K562 (cell line): ENCODE measurements at regions not wholly inside any gene's neighbourhood (a gene's known extent, or its start where the extent isn't known, plus 50 kb on each side); places are given as distances from the start of the nearest gene placed in this dataset.

Experiments
- ATAC-seq: fragments of 200-7000 bp; cut with Tn5 transposase; 3 replicates; pipeline ENCODE4 v1.9.1; 2020; ENCODE audit warnings: moderate library complexity
- BruUV-seq: library from RNA; stranded (reverse); fragments of 400-500 nt; replicated peaks from 2 replicates; lab custom pipeline; 2021; lab: Mats Ljungman, UMichigan
- CTCF ChIA-PET: fragments of 300-600 bp; formaldehyde crosslinking; extraction: SDS; loops from one replicate; lab custom pipeline; 2021; ENCODE audit warnings: low intra/inter-chr PET ratio; lab: Yijun Ruan, JAX
- POLR2A ChIA-PET: fragments of 300-600, 350-650 bp; sonication (Branson Sonifier 250); formaldehyde crosslinking; extraction: SDS; loops from one replicate; lab custom pipeline; 2021; ENCODE audit warnings: antibody characterized with exemption, inconsistent platforms; lab: Yijun Ruan, JAX
- DNase-seq, 4 experiments: peaks; one replicate each; pipeline versions ENCODE4 v3.0.0 to v3.0.0-alpha.2; 2011 to 2018; ENCODE audit warnings: low spot score in 3 of 4, mixed read lengths in 3 of 4; ENCODE audit errors: extremely low read depth in 1 of 4
- FAIRE-seq: peaks from 2 replicates; lab custom pipeline; 2011; peaks lifted over from hg19 to GRCh38; lab: Jason Lieb, UNC
- H2AFZ ChIP-seq: 2 replicates; pipeline ENCODE4 v1.6.0; 2011; ENCODE audit warnings: low read depth, low read length, control low read depth, inconsistent platforms
- H3K27ac ChIP-seq: fragments of 200-600 bp; 3 replicates; pipeline ENCODE4 v1.8.0; 2011; ENCODE audit warnings: low read depth, mild to moderate bottlenecking, control low read depth, inconsistent platforms, low read length, moderate library complexity, mixed read lengths; ENCODE audit errors: extremely low read depth
- H3K27me3 ChIP-seq, 2 experiments: fragments of 300-600 bp in 1 of 2; 2 replicates in 1 of 2; 3 replicates in 1 of 2; pipeline versions ENCODE4 v1.6.0 to v1.8.0; 2011; ENCODE audit warnings: inconsistent platforms in 2 of 2, low read length in 2 of 2, mild to moderate bottlenecking in 1 of 2, mixed read lengths in 1 of 2, moderate library complexity in 1 of 2; ENCODE audit not compliant: control insufficient read depth in 2 of 2, insufficient read depth in 2 of 2
- H3K36me3 ChIP-seq: fragments of 300-600 bp; 3 replicates; pipeline ENCODE4 v1.8.0; 2011; ENCODE audit warnings: mild to moderate bottlenecking, low read length, inconsistent platforms; ENCODE audit not compliant: control insufficient read depth, insufficient read depth
- H3K4me1 ChIP-seq, 2 experiments: fragments of 200-600 bp in 1 of 2; replicated peaks in 1 of 2; 2 replicates in 1 of 2; 3 replicates in 1 of 2; pipeline versions ENCODE4 v1.5.1 to v1.8.0; 2011; ENCODE audit warnings: inconsistent platforms in 2 of 2, low read length in 2 of 2, mild to moderate bottlenecking in 1 of 2, mixed read lengths in 1 of 2, moderate library complexity in 1 of 2; ENCODE audit not compliant: control insufficient read depth in 2 of 2, insufficient read depth in 2 of 2
- H3K4me2 ChIP-seq: 2 replicates; pipeline ENCODE4 v1.6.1; 2011; ENCODE audit warnings: low read length, control low read depth, inconsistent platforms, mixed read lengths; ENCODE audit not compliant: insufficient read depth
- H3K4me3 ChIP-seq: fragments of 200-600 bp; sonication (generic), shearing (Covaris generic); 2 replicates; pipeline ENCODE4 v1.5.1; 2016; ENCODE audit warnings: control low read depth, inconsistent platforms
- H3K79me2 ChIP-seq: fragments of 200-600 bp; 3 replicates; pipeline ENCODE4 v1.8.0; 2011; ENCODE audit warnings: low read length, inconsistent platforms; ENCODE audit not compliant: control insufficient read depth, insufficient read depth
- H3K9ac ChIP-seq, 2 experiments: 2 replicates each; pipeline versions ENCODE4 v1.6.0 to v1.6.1; 2011; ENCODE audit warnings: low read depth in 2 of 2, low read length in 2 of 2, control low read depth in 1 of 2, inconsistent platforms in 1 of 2, mild to moderate bottlenecking in 1 of 2, mixed read lengths in 1 of 2; ENCODE audit not compliant: insufficient read depth in 1 of 2
- H3K9me1 ChIP-seq: one replicate; pipeline ENCODE4 v1.6.0; 2011; ENCODE audit warnings: inconsistent platforms, mild to moderate bottlenecking, low read length, moderate library complexity; ENCODE audit not compliant: control insufficient read depth, insufficient read depth
- H3K9me3 ChIP-seq: replicated peaks from 2 replicates; pipeline ENCODE4 v1.5.1; 2011; ENCODE audit warnings: low read depth, low read length, inconsistent platforms; ENCODE audit not compliant: control insufficient read depth, insufficient read depth
- H4K20me1 ChIP-seq: replicated peaks from 2 replicates; pipeline ENCODE4 v1.6.1; 2011; ENCODE audit warnings: low read length, inconsistent platforms, mixed read lengths; ENCODE audit not compliant: control insufficient read depth, insufficient read depth
- CREB1 ChIP-seq, 2 experiments: sonication (generic) in 1 of 2; formaldehyde crosslinking in 1 of 2; IDR thresholded peaks; 2 replicates each; pipeline versions ENCODE4 v1.6.1 to v1.8.0; 2012 to 2022; ENCODE audit warnings: inconsistent platforms in 1 of 2, mild to moderate bottlenecking in 1 of 2, missing genetic modification reagents in 1 of 2, moderate library complexity in 1 of 2
- CUX1 ChIP-seq: fragments of 200-800 bp; sonication (Bioruptor generic); IDR thresholded peaks from 2 replicates; pipeline ENCODE4 v1.6.1; 2016; ENCODE audit warnings: missing genetic modification characterization, missing compliant biosample characterization
- MCM3 ChIP-seq: fragments of 450-650 bp; IDR thresholded peaks from 2 replicates; pipeline ENCODE4 v1.6.1; 2016
- MED1 ChIP-seq: sonication (generic); formaldehyde crosslinking; IDR thresholded peaks from 2 replicates; pipeline ENCODE4 v1.8.1; 2023; ENCODE audit warnings: missing genetic modification reagents, borderline replicate concordance
- MYBL2 ChIP-seq, 2 experiments: fragments of 450-650 bp in 1 of 2; sonication (generic) in 1 of 2; formaldehyde crosslinking in 1 of 2; IDR thresholded peaks; 2 replicates each; pipeline versions ENCODE4 v1.6.1 to v1.8.1; 2017 to 2022; ENCODE audit warnings: borderline replicate concordance in 1 of 2, inconsistent platforms in 1 of 2, low read depth in 1 of 2, mild to moderate bottlenecking in 1 of 2, missing genetic modification reagents in 1 of 2, moderate library complexity in 1 of 2
- POLR2AphosphoS5 ChIP-seq: IDR thresholded peaks from 2 replicates; pipeline ENCODE4 v1.6.1; 2011; ENCODE audit warnings: mild to moderate bottlenecking, low read depth, low read length, moderate library complexity; ENCODE audit not compliant: control insufficient read depth, insufficient read depth
- RBFOX2 ChIP-seq: fragments of 200-400 bp; formaldehyde crosslinking; IDR thresholded peaks from 2 replicates; pipeline ENCODE4 v1.6.1; 2017; ENCODE audit warnings: low read depth, mild to moderate bottlenecking, low read length, moderate library complexity
- SMAD2 ChIP-seq: fragments of 150-350 bp; IDR thresholded peaks from 2 replicates; pipeline ENCODE4 v1.6.1; 2014; ENCODE audit warnings: low read depth, mild to moderate bottlenecking, low read length
- STAG1 ChIP-seq: sonication (generic); formaldehyde crosslinking; IDR thresholded peaks from 2 replicates; pipeline ENCODE4 v1.5.0; 2020; ENCODE audit warnings: missing genetic modification reagents, borderline replicate concordance
- XRCC3 ChIP-seq: fragments of 450-650 bp; IDR thresholded peaks from 2 replicates; pipeline ENCODE4 v1.6.1; 2017; ENCODE audit warnings: mild to moderate bottlenecking, moderate library complexity
- ZNF140 ChIP-seq: fragments of 250-450 bp; sonication (Bioruptor Pico); IDR thresholded peaks from 2 replicates; pipeline ENCODE4 v1.8.0; 2021; ENCODE audit warnings: moderate library complexity, mild to moderate bottlenecking, inconsistent platforms
- ZNF280A ChIP-seq: fragments of 450-650 bp; IDR thresholded peaks from 2 replicates; pipeline ENCODE4 v1.6.1; 2018; ENCODE audit warnings: mild to moderate bottlenecking, low read depth; ENCODE audit not compliant: partially characterized antibody
- ZNF57 ChIP-seq: fragments of 450-650 bp; formaldehyde crosslinking; IDR thresholded peaks from 2 replicates; pipeline ENCODE4 v1.4.0; 2020; ENCODE audit warnings: mild to moderate bottlenecking, moderate library complexity
- ZNF644 ChIP-seq: fragments of 200-800 bp; sonication (Bioruptor generic); IDR thresholded peaks from 2 replicates; pipeline ENCODE4 v1.6.1; 2016; ENCODE audit warnings: low read depth, missing genetic modification characterization, missing compliant biosample characterization
- ZNF76 ChIP-seq: fragments of 250-450 bp; sonication (Bioruptor Pico); IDR thresholded peaks from 2 replicates; pipeline ENCODE4 v1.4.0; 2020; ENCODE audit warnings: mild to moderate bottlenecking, moderate library complexity, borderline replicate concordance
- WGBS: fragments of 100-300 bp; shearing (Covaris generic); methylation state at CpG from one replicate; pipeline ENCODE4 v1.1.6; 2016; ENCODE audit warnings: low coverage, mixed read lengths; ENCODE audit not compliant: insufficient coverage; ENCODE audit errors: missing lambda C conversion rate; 5-methylcytosine and 5-hydroxymethylcytosine counted together
- in situ Hi-C: fragments of 300-500 bp; cut with MboI; formaldehyde crosslinking; loops from 4 replicates; pipeline ENCODE4 v1.15.0; 2018; ENCODE audit warnings: inconsistent platforms, mixed read lengths
- intact Hi-C: fragments of 100-400 bp; cut with micrococcal nuclease; formaldehyde crosslinking; loops from 2 replicates; pipeline ENCODE4 v1.14.2; 2022

DNA sequence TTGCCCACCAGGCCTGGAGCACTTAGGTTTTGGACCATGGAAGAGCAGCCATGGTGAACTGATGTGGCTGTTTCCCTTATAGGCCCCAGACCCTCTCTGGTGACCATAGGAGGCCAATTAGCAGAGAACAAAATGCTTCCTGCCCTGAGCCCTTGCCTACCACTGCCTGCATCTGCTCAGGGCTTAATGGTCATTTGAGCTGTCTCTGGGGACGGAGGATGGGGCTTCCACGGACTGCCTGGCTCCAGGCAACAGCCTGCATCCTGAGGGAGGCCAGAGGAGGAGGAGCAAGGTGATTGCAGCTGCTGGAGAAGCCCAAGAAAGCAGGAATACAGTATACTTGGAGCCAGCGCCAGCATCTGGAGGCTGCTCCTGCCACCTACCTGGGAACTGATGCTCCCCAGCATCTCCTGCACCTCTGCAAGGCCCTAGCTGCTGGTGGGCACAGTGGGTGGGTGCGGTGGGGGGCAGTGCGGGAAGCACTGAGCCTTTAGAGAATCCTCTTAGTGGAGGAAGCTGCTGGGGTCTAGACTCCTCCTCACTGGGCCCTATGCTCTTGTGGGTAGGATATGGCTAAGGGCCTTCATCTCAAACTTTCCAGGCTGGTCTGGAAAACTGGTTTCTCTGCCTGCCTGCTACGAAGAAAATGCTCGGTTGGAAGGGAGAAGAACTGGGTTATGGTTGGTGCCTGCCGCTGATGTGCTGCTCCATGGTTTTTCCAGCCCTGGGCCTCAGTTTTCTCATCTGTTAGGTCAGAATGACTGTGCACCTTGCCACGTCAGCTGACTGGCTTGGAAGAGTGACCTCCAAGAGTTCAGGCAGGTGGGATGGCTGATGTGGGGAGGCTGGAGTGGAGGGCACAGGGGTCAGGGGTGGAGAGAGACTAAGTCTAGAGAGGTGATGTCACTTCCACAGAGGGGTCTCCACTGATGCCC lies 158.8 kb upstream of the PJA1 start:
- Histone ChIP-seq H3K9me3 (no peaks in the 10 kb centered on the region), H2AFZ (no peak overlapping the region), H3K36me3 (no peaks in the 10 kb centered on the region), H3K4me3 (no peak overlapping the region), H3K79me2 (no peaks in the 10 kb centered on the region), H3K4me2 (no peak overlapping the region), H4K20me1 (no peaks in the 10 kb centered on the region), H3K9ac (no peak overlapping the region), H3K9me1 (no peaks in the 10 kb centered on the region), H3K27me3 (no peaks in the 10 kb centered on the region), H3K27ac (no peak overlapping the region), H3K4me1 (no peaks in the 10 kb centered on the region)
- DNase-seq: peak in 2 of 4 experiments; percentile 0 to 1
- in situ Hi-C loops: no loop called here
- WGBS: 0% methylated on average over 4 of the region's 9 CpGs
- no TSS peak for BruUV-seq
- ChIA-PET POLR2A (no interaction called here), CTCF (interaction anchor here (0.6 kb wide), 1 partner anchor 773 kb away, joined by 3 read pairs; no protein-coding TSS in a partner anchor)
- no peak for ATAC-seq
- intact Hi-C loops: no loop called here
- FAIRE-seq: no peak
- TF ChIP-seq CUX1 (CRISPR knock-in tag): no peak
- no peak for TF ChIP-seq MED1 (CRISPR knock-in tag)
- TF ChIP-seq XRCC3: no peak
- no peak for TF ChIP-seq STAG1 (CRISPR knock-in tag)
- TF ChIP-seq ZNF76: no peak
- no peak for TF ChIP-seq ZNF57
- TF ChIP-seq MYBL2 (IDR thresholded peaks at IDR 0.05; ENCODE audit: low read depth): no peak
- TF ChIP-seq MYBL2 (CRISPR knock-in tag; IDR thresholded peaks at IDR 0.05; ENCODE audit: borderline replicate concordance): no peak
- no peak for TF ChIP-seq ZNF140 (CRISPR knock-in tag)
- TF ChIP-seq MCM3: no peak
- TF ChIP-seq SMAD2: no peak
- no peak for TF ChIP-seq ZNF280A
- no peak for TF ChIP-seq ZNF644
- no peak for TF ChIP-seq POLR2AphosphoS5
- TF ChIP-seq CREB1 (IDR thresholded peaks at IDR 0.05): no peak
- no peak for TF ChIP-seq CREB1 (CRISPR knock-in tag; IDR thresholded peaks at IDR 0.05)
- no peak for TF ChIP-seq RBFOX2
